Peyer's patch (tissue), 4 donors: ENCODE measurements at regions not wholly inside any gene's neighbourhood (a gene's known extent, or its start where the extent isn't known, plus 50 kb on each side); places are given as distances from the start of the nearest gene placed in this dataset.

Experiments used
- POLR2A ChIP-seq, 2 donors: fragments of 450-650 bp; IDR thresholded peaks; one replicate each; pipeline ENCODE4 v1.5.1; 2017; ENCODE audit warnings: antibody characterized with exemption in 2 of 2, mild to moderate bottlenecking in 2 of 2, moderate library complexity in 2 of 2
- TF ChIP-seq, protein P1 (sequence below), 6 experiments: fragments of 450-650 bp in 4 of 6; fragments of 200-600 bp in 2 of 6; sonication (generic) in 1 of 6; IDR thresholded peaks; one replicate each; pipeline ENCODE4 v1.5.1; 2017 to 2019; ENCODE audit warnings: antibody characterized with exemption in 6 of 6, mild to moderate bottlenecking in 3 of 6, moderate library complexity in 1 of 6

DNA sequence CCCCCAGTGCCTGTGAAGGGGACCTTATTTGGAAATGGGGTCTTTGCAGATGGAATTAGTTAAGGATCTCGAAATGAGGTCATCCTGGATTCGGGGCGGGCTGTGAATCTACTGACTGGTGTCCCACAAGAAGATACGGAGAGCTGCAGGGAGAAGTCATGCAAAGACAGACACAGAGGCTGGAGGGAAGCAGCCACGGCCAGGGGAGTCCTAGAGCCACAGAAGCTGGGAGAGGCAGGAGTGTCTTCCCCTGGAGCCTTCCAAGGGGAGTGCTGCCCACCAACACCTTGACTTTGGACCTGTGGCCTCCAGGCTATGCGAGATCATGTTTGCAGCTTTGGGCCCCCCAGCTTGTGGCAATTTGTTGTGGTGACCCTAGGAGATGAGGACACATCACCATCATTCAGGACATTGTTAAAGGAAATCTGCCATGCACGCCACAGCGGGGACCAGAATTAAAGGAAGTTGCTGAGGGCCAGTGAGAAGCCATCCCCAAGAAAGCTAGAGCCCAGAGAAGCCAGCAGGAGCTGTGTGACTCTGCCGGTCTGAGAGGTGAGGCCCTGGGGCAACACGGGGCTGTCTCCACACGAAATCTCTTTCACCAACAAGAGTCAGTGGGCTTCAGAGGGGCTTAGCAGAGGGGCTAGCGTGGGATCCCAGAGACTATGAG is 434.7 kb downstream of the BRD1 start:
- TF ChIP-seq, protein P1, sequence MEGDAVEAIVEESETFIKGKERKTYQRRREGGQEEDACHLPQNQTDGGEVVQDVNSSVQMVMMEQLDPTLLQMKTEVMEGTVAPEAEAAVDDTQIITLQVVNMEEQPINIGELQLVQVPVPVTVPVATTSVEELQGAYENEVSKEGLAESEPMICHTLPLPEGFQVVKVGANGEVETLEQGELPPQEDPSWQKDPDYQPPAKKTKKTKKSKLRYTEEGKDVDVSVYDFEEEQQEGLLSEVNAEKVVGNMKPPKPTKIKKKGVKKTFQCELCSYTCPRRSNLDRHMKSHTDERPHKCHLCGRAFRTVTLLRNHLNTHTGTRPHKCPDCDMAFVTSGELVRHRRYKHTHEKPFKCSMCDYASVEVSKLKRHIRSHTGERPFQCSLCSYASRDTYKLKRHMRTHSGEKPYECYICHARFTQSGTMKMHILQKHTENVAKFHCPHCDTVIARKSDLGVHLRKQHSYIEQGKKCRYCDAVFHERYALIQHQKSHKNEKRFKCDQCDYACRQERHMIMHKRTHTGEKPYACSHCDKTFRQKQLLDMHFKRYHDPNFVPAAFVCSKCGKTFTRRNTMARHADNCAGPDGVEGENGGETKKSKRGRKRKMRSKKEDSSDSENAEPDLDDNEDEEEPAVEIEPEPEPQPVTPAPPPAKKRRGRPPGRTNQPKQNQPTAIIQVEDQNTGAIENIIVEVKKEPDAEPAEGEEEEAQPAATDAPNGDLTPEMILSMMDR (IDR thresholded peaks at IDR 0.05), result no peak
- no peak for TF ChIP-seq POLR2A (IDR thresholded peaks at IDR 0.05)
